ENCODE measurements at regions not wholly inside any gene's neighbourhood (a gene's known extent, or its start where the extent isn't known, plus 50 kb on each side); places are given as distances from the start of the nearest gene placed in this dataset.

- TF ChIP-seq, protein P1, sequence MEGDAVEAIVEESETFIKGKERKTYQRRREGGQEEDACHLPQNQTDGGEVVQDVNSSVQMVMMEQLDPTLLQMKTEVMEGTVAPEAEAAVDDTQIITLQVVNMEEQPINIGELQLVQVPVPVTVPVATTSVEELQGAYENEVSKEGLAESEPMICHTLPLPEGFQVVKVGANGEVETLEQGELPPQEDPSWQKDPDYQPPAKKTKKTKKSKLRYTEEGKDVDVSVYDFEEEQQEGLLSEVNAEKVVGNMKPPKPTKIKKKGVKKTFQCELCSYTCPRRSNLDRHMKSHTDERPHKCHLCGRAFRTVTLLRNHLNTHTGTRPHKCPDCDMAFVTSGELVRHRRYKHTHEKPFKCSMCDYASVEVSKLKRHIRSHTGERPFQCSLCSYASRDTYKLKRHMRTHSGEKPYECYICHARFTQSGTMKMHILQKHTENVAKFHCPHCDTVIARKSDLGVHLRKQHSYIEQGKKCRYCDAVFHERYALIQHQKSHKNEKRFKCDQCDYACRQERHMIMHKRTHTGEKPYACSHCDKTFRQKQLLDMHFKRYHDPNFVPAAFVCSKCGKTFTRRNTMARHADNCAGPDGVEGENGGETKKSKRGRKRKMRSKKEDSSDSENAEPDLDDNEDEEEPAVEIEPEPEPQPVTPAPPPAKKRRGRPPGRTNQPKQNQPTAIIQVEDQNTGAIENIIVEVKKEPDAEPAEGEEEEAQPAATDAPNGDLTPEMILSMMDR (IDR thresholded peaks at IDR 0.05; ENCODE audit: low read depth, low read length, missing input control), result no peak
- TF ChIP-seq EGR1 (IDR thresholded peaks at IDR 0.05; ENCODE audit: low read depth in 2 of 2) (no peak), REST (IDR thresholded peaks at IDR 0.05) (no peak), GABPA (IDR thresholded peaks at IDR 0.05 in 1 of 2, conservative IDR thresholded peaks at IDR 0.05 in 1 of 2) (no peak), RXRA (IDR thresholded peaks at IDR 0.05) (no peak), TAF1 (conservative IDR thresholded peaks at IDR 0.05) (no peak)
- TF ChIP-seq, protein P2, sequence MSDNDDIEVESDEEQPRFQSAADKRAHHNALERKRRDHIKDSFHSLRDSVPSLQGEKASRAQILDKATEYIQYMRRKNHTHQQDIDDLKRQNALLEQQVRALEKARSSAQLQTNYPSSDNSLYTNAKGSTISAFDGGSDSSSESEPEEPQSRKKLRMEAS (IDR thresholded peaks at IDR 0.05), result no peak
These were observed 281.7 kb downstream of the NXPE2 start for GRCh38 chr11:114959953-114960505.
